KMS-11 (cell line): ENCODE measurements at regions not wholly inside any gene's neighbourhood (a gene's known extent, or its start where the extent isn't known, plus 50 kb on each side); places are given as distances from the start of the nearest gene placed in this dataset.

ENCODE experiments used
- H2AFZ ChIP-seq: fragments of 200-600 bp; sonication (generic); 2 replicates; pipeline ENCODE4 v1.6.1; 2016; ENCODE audit warnings: antibody characterized with exemption, mixed run types, low read depth
- H3K27ac ChIP-seq: fragments of 200-600 bp; sonication (generic); 2 replicates; pipeline ENCODE4 v1.6.1; 2016; ENCODE audit warnings: mild to moderate bottlenecking, mixed run types
- H3K27me3 ChIP-seq: fragments of 200-600 bp; sonication (generic); 2 replicates; pipeline ENCODE4 v1.6.1; 2017; ENCODE audit warnings: mild to moderate bottlenecking, low read depth, mixed run types, moderate library complexity; ENCODE audit not compliant: insufficient read depth
- H3K36me3 ChIP-seq: fragments of 200-600 bp; sonication (generic); 2 replicates; pipeline ENCODE4 v1.6.1; 2017; ENCODE audit warnings: mild to moderate bottlenecking, mixed run types; ENCODE audit not compliant: insufficient read depth
- H3K4me1 ChIP-seq: fragments of 200-600 bp; sonication (generic); 2 replicates; pipeline ENCODE4 v1.6.1; 2016; ENCODE audit warnings: mild to moderate bottlenecking, low read depth, mixed run types; ENCODE audit not compliant: poor library complexity, severe bottlenecking
- H3K4me2 ChIP-seq: fragments of 200-600 bp; sonication (generic); 2 replicates; pipeline ENCODE4 v1.7.0; 2016; ENCODE audit warnings: mild to moderate bottlenecking, mixed run types
- H3K4me3 ChIP-seq: fragments of 200-600 bp; sonication (generic); IDR thresholded peaks from 2 replicates; pipeline ENCODE4 v1.6.1; 2017; ENCODE audit warnings: low read depth, low read length, mixed read lengths; ENCODE audit not compliant: insufficient read depth
- H3K79me2 ChIP-seq: fragments of 200-600 bp; sonication (generic); 2 replicates; pipeline ENCODE4 v1.6.1; 2016; ENCODE audit warnings: low read depth, mixed run types; ENCODE audit not compliant: insufficient read depth
- H3K9ac ChIP-seq: fragments of 200-600 bp; sonication (generic); 2 replicates; pipeline ENCODE4 v1.6.1; 2016; ENCODE audit warnings: mild to moderate bottlenecking, mixed run types
- H4K20me1 ChIP-seq: fragments of 200-600 bp; sonication (generic); 2 replicates; pipeline ENCODE4 v1.6.1; 2016; ENCODE audit warnings: mild to moderate bottlenecking, mixed run types; ENCODE audit not compliant: insufficient read depth
- CTCF ChIP-seq: fragments of 200-600 bp; sonication (generic); conservative IDR thresholded peaks from 2 replicates; pipeline ENCODE4 v1.6.1; 2017; ENCODE audit warnings: low read depth, mild to moderate bottlenecking, antibody characterized with exemption, low read length, moderate library complexity, mixed read lengths

- Histone ChIP-seq H3K4me1 (no peaks in the 10 kb centered on the region), H3K79me2 (no peaks in the 10 kb centered on the region), H3K4me3 (no peak overlapping the region), H3K9ac (no peak overlapping the region), H2AFZ (no peak overlapping the region), H3K4me2 (no peak overlapping the region), H3K27me3 (no peaks in the 10 kb centered on the region), H3K27ac (no peak overlapping the region), H4K20me1 (no peaks in the 10 kb centered on the region), H3K36me3 (no peaks in the 10 kb centered on the region)
- TF ChIP-seq CTCF = no peak
These were observed 191.6 kb upstream of the NUDT4 start for GRCh38 chr12:93186131-93186530.

DNA sequence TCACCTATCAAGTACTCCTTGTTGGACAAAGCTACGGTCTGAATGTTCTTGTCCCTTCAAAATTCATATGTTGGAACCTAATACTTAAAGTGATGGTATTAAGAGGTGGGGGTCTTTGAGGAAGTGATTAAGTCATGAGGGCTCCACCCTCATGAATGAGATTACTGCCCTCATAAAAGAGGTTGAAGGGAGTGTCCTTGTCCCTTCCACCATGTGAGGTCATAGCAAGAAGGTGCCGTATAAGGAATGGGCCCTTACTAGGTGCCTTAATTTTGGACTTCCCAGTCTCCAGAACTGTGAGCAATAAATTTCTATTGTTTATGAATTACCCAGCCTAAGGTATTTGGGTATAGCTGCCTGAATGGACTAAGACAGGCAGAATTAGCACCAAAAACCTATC lies 191.1 kb upstream of the NUDT4 start:
- Histone ChIP-seq H3K36me3 (no peaks in the 10 kb centered on the region), H3K4me2 (no peak overlapping the region), H3K9ac (no peak overlapping the region), H3K79me2 (no peaks in the 10 kb centered on the region), H2AFZ (no peak overlapping the region), H3K4me1 (no peaks in the 10 kb centered on the region), H3K4me3 (no peak overlapping the region), H3K27ac (no peak overlapping the region), H3K27me3 (no peaks in the 10 kb centered on the region), H4K20me1 (no peaks in the 10 kb centered on the region)
- no peak for TF ChIP-seq CTCF

DNA sequence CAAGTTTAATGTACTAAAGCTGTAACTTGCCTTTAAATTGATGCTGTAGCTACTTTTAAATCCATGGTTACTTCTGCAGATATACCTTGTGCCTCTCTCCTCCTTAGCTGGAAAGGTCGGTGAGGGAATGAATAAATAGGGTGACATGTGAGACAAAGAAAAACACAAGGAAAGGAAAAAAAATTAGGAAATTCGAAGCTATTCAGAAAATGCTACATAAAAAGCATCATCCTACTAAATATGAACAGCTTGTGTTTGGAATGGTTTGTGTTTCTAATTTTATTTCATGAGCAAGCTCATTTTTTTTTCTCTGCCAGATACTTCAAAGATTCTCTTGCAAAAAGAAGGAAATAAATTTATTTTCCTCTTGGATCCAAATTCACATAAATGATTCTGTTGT lies 186.3 kb upstream of the NUDT4 start:
- H3K27me3 ChIP-seq = no peaks in the 10 kb centered on the region
- no peaks in the 10 kb centered on the region for H3K79me2 ChIP-seq
- H3K36me3 ChIP-seq = no peaks in the 10 kb centered on the region
- H3K27ac ChIP-seq = no peak overlapping the region
- H3K4me2 ChIP-seq = no peak overlapping the region
- TF ChIP-seq CTCF = no peak
- no peak overlapping the region for H3K9ac ChIP-seq
- no peaks in the 10 kb centered on the region for H3K4me1 ChIP-seq
- no peak overlapping the region for H2AFZ ChIP-seq
- H3K4me3 ChIP-seq = no peak overlapping the region
- H4K20me1 ChIP-seq = no peaks in the 10 kb centered on the region

GRCh38 chr12:93191956-93192355 lies 185.8 kb upstream of the NUDT4 start:
- Histone ChIP-seq H4K20me1 (no peaks in the 10 kb centered on the region), H3K9ac (no peak overlapping the region), H3K4me3 (no peak overlapping the region), H3K79me2 (no peaks in the 10 kb centered on the region), H3K4me1 (no peaks in the 10 kb centered on the region), H2AFZ (no peak overlapping the region), H3K27me3 (no peaks in the 10 kb centered on the region), H3K27ac (no peak overlapping the region), H3K36me3 (no peaks in the 10 kb centered on the region), H3K4me2 (no peak overlapping the region)
- TF ChIP-seq CTCF = no peak

DNA sequence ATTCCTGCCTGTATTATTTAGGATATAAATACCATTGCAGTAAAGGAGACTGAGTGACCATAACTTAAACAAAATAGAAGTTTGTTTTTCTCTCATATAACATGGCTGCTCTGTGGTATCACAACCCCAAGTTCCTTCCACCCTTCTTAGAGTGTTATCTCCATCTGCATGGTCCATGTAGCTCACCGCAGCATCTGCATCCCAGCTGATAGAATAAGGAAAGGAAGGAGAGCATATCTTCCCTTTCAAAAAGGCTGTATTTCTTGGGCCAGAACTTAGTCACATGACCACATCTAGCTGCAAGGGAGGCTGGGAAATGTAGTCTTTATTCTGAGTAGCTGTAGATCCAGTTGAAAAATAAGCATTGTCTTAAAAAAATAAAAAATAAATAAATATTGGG lies 184.8 kb upstream of the NUDT4 start:
- H4K20me1 ChIP-seq = no peaks in the 10 kb centered on the region
- TF ChIP-seq CTCF = no peak
- no peak overlapping the region for H3K9ac ChIP-seq
- no peak overlapping the region for H3K4me3 ChIP-seq
- no peaks in the 10 kb centered on the region for H3K36me3 ChIP-seq
- no peak overlapping the region for H3K27ac ChIP-seq
- no peaks in the 10 kb centered on the region for H3K79me2 ChIP-seq
- H3K4me2 ChIP-seq = no peak overlapping the region
- no peaks in the 10 kb centered on the region for H3K27me3 ChIP-seq
- H2AFZ ChIP-seq = no peak overlapping the region
- H3K4me1 ChIP-seq = no peaks in the 10 kb centered on the region
